HG03095 (cell line): ENCODE measurements at regions not wholly inside any gene's neighbourhood (a gene's known extent, or its start where the extent isn't known, plus 50 kb on each side); places are given as distances from the start of the nearest gene placed in this dataset.

Source experiments
- ATAC-seq: cut with Tn5 transposase; IDR thresholded peaks from one replicate; pipeline ENCODE4 v1.9.1; 2021; ENCODE audit warnings: moderate library complexity; ENCODE audit not compliant: unreplicated experiment

DNA sequence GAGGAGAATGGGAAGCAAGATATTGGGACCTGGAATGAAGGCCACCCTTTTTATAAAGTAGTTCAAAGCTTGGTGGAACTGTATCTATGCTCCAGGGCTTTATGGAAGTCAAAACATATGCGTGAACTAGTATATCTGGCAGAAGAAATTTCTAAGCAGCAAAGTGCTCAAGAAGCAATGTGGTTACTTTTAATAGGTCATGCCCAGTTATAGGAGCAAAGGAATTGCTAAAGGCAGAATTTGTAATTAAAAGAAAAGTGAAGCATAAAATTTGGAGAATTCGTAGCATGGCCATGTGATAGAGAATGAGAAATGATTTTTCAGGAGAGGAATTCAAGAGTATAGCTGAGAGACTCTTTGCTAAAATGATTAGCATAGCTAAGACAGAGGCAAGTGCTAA is 1110.4 kb downstream of the XPNPEP1 start:
- no peak for ATAC-seq

DNA sequence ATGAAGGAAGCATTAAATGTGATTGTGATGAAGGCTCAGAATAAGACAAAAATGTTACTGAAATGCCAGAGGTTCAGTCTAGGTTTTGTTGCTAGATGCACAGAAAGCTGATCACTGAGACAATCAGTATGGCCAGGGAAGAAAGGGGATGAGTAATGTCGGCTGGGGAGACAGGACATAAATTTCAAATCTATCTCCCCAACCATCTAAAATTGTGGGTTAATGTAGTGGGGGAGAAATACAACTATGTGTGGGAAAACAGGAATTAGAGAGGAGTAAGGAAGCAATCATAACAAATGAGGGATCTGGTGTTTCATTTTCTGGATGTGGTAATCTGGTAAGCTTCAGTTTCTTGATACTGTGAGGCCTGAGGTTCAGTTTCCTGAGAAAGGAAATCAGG is 1111.0 kb downstream of the XPNPEP1 start:
- no peak for ATAC-seq

DNA sequence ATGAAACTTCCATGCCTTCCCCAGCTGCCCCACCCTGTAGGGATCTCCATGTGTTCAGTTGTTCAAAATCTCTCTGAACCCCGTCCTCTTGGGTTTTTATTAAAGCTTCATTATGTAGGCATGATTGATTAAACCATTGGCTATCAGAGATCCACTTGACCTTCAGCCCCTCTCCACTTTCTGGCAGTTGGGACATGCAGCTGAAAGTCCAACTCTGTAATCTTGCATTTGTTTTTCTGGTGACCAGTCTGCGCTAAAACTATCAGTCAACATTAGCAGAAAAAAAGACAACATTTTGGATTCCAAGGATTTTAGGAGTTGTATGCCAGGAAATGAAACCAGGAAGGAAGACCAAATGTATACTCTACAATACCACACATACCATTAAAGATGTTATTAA is 1115.1 kb downstream of the XPNPEP1 start:
- ATAC-seq, result no peak

DNA sequence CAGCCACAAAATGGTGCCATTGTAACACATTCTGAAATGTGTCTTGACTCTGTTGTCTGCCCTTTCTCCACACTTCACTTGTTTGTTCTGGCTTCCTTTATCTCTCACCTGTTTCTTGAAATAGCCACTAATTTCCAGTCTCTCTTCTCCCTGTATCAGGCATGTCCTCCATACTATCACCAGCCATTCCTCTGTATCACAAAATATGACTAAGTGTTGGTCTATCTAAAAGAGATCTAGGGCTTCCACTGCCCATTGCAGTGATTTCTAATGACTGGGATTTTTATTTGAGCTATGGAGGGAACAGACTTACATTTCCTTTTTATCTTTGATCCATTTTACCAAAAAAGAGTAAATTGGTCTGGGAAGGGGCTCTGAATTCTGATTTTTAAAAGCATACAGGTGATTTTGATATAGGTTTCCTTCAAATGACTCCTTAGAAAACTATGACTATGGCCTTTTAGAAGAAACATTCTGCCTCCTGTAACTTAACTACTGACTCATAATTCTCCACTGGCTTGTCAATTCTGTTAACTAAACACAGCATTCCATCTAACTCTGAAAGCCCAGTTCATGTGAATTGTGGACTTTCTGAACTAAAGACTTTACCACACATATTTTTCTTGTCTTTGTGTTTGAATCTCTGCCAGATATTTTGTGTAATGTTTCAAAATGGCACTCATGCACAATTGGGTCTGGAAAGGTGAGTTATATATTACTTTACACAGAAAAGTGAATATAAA is 1121.4 kb downstream of the XPNPEP1 start:
- ATAC-seq, result no peak

- ATAC-seq, result no peak
Measured at GRCh38 chr10:108801220-108801619, 1122.1 kb downstream of the XPNPEP1 start.

- ATAC-seq, result no peak
Measured at GRCh38 chr10:108797573-108797972, 1125.7 kb downstream of the XPNPEP1 start.

DNA sequence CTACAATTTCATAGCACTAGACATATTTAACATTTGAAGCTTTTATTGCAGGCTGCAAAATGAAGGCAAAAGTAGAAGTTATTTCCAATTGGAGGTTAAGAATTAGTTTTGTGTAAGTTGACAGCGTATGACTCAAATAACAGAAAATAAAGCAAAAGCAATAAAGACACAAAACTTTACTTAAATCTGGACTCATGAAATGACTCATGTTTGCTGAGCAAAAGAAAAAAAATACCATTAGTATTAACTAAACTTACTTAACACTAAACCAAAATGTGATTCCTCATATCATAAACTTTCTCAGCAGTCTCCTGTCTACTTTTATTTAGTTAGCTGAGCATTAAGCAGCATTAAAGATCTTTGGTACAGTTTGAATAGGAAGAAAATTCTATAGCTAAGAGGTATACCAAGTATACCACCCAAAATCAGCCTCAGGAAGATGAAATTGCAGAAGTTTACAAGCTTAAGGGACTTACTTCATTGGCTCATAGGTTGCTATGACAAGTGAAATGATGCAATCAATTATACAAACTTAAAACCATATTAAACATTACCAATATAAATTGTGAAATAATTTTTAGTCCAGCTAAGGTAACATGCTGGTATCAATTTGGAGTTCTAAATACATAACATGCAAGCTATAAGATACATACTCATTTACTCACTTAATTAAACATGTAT is 1131.4 kb downstream of the XPNPEP1 start:
- ATAC-seq, result no peak

- no peak for ATAC-seq
Measured at GRCh38 chr10:108791030-108791429, 1132.3 kb downstream of the XPNPEP1 start.

GRCh38 chr10:108789919-108790318 is 1133.4 kb downstream of the XPNPEP1 start:
- ATAC-seq, result no peak

DNA sequence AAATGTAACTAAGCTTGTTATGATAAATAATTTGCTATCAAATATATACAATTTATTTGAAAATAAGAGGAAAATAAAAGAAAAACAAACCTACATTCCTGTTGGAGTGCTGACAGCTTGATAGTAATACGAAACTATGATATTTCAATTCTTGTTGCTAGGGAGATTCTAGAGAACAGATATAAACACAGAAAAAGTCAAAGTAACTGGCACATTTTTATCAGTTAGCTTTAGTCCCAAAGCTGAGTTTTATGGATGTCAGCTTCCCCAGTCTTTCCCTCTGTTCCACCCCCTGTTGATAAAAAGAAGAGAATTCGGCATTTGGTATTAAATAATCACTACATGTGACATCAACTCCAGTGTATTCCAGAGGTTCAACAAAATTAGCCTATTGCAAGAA is 1134.0 kb downstream of the XPNPEP1 start:
- ATAC-seq, result no peak

DNA sequence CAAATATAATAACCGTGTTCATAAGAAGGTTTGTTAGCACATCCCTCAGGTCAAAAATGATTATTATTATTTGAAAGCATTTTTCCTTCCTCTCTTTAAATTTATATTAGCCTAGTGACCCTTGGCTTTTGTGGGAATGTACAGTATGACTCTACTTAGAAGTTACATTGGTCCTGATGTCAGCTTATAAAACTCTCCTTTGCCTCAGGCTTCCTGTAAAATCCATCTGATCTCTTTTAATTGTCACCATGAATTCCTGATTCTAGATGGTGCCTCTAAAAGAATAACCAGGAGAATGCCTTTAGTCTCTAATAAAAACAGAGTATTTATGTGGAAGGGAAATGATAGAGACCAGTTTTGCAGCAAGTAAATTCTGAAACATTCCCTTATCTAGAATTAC is 1134.4 kb downstream of the XPNPEP1 start:
- ATAC-seq, result no peak

DNA sequence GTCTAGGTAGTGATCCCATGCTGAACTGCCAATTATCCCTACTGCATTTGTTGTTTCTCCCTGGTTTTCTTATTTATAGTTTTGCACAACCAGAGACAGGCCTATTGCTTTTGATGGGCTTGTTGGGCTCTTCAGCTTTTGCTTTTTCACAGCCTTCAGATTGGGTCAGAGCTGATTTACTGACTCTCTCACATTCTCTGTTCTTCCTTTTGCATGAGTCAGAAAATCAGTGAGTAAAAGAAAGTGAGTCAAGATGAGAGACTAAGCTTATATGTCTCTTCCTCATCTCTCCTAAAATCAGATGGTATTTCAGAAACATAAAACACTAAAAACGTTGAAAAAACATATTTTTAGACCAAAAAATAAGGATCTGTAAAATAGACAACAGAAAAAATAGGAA is 1135.4 kb downstream of the XPNPEP1 start:
- ATAC-seq, result no peak

DNA sequence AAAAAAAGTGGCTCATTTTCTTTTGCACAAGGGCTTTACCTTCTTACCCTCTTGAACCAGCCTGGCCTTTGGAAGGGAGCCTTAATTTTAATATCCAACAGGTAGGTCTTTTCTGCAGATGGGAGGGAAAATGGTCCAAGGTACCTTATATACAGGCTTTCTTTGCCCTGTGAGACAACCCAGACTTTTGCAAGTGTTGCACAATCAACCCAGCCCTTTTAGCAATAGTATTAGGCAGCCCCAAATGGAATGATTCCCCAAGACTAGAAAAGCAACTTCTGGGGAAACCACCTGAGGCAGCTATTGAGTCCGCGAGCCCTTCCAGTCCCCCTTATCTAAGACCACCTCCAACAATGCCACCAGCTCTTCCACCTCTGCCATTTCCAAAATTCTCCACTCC is 1138.3 kb downstream of the XPNPEP1 start:
- ATAC-seq, result no peak

DNA sequence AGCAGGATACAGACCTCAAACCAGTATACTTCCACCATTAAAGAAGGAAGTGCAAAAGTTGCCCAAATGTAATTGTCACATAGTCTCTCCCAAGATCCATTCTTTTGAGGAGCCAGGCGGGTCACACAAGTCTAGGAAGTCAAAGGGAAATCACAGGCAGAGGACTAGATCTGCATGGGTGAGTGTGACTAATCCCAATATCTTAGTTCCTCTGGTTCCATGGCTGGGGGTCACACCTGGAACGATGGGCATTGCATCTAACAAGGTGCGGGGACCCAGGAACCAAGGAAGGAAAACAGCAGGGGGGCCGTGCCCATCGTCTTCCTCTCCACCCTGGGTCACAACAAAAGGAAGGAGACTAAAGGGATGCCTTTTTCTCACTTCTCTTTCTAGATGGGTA is 1138.8 kb downstream of the XPNPEP1 start:
- ATAC-seq, result no peak

- no peak for ATAC-seq
Measured at GRCh38 chr10:108783897-108784296, 1139.4 kb downstream of the XPNPEP1 start.

- no peak for ATAC-seq
Measured at GRCh38 chr10:108782411-108782810, 1140.9 kb downstream of the XPNPEP1 start.

DNA sequence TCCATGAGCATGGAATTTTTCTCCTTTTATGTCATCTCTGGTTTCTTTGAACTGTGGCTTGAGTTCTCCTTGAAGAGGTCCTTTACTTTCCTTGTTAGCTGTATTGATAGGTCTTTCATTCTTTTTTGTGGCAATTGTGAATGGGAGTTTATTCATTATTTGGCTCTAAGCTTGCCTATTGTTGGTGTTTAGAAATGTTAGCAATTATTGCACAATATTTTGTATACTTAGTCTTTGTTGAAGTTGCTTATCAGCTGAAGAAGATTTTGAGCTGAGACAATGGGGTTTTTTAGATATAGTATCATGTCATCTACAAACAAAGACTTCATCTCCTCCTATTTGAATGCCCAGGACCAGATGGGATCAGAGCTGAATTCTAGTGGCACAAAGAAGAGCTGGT is 1143.8 kb downstream of the XPNPEP1 start:
- no peak for ATAC-seq

DNA sequence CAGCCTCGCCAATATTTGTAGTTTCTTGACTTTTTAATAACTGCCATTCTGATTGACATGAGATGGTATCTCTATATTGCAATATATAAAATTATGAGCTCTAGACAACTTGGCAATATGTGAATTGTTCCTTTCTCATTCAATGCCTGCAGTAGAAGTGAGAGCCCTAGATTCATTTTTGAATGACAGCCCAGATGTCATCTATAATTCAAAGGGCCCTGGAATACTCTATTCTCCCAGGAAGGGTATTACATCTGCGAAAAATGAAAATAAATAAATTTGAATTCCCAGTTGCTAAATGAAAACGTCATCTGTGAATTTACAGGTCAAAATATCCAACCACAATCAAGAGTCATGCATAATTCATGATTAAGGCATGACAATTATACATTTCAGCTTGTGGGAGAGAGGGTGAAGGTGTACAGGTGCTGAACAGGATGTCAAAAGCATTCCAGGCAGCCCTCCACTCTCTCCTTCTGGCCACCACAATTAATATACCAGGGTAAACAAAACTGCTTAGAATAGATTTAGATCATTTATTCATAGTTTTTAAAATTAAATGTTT is 1147.3 kb downstream of the XPNPEP1 start:
- no peak for ATAC-seq

DNA sequence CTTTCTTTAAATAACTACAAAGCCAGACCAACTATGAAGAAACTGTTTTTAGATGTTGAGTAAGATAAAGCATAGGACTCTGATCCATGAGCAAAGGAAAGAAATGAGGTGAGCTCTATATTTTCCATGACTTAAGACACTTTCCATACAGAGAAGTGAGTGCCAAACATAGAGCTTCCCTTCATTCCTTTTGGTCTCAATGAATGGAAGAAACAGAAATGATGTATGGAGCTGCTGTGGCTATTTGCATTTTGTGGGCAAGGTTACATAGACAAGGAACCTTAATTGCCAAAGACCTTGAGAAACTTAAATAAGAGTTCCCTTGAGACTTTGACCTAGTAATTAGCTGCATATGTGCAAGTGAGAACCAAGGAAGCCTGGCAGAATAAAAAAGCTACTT is 1152.2 kb downstream of the XPNPEP1 start:
- ATAC-seq, result no peak

GRCh38 chr10:108765794-108766193 is 1157.5 kb downstream of the XPNPEP1 start:
- no peak for ATAC-seq

- no peak for ATAC-seq
Measured at GRCh38 chr10:108757946-108758345, 1165.4 kb downstream of the XPNPEP1 start.

- no peak for ATAC-seq
Measured at GRCh38 chr10:108755646-108756045, 1167.7 kb downstream of the XPNPEP1 start.
